ENCODE measurements at regions not wholly inside any gene's neighbourhood (a gene's known extent, or its start where the extent isn't known, plus 50 kb on each side); places are given as distances from the start of the nearest gene placed in this dataset.

GRCh38 chr13:63512095-63512494, 2096.4 kb upstream of the PCDH20 start:
- TF ChIP-seq, protein P1, sequence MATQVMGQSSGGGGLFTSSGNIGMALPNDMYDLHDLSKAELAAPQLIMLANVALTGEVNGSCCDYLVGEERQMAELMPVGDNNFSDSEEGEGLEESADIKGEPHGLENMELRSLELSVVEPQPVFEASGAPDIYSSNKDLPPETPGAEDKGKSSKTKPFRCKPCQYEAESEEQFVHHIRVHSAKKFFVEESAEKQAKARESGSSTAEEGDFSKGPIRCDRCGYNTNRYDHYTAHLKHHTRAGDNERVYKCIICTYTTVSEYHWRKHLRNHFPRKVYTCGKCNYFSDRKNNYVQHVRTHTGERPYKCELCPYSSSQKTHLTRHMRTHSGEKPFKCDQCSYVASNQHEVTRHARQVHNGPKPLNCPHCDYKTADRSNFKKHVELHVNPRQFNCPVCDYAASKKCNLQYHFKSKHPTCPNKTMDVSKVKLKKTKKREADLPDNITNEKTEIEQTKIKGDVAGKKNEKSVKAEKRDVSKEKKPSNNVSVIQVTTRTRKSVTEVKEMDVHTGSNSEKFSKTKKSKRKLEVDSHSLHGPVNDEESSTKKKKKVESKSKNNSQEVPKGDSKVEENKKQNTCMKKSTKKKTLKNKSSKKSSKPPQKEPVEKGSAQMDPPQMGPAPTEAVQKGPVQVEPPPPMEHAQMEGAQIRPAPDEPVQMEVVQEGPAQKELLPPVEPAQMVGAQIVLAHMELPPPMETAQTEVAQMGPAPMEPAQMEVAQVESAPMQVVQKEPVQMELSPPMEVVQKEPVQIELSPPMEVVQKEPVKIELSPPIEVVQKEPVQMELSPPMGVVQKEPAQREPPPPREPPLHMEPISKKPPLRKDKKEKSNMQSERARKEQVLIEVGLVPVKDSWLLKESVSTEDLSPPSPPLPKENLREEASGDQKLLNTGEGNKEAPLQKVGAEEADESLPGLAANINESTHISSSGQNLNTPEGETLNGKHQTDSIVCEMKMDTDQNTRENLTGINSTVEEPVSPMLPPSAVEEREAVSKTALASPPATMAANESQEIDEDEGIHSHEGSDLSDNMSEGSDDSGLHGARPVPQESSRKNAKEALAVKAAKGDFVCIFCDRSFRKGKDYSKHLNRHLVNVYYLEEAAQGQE (IDR thresholded peaks at IDR 0.05; ENCODE audit: low read depth): no peak
- TF ChIP-seq CTCF (IDR thresholded peaks at IDR 0.05 in 2 of 3, conservative IDR thresholded peaks at IDR 0.05 in 1 of 3; ENCODE audit: borderline replicate concordance in 1 of 3, insufficient read depth in 1 of 3, low read depth in 2 of 3, low read length in 2 of 3) (no peak), POLR2AphosphoS5 (IDR thresholded peaks at IDR 0.05; ENCODE audit: low read depth, low read length) (no peak), SRF (IDR thresholded peaks at IDR 0.05; ENCODE audit: low read depth) (no peak)

All from HCT116 (cell line).